ACC112 (cell line): ENCODE measurements at regions not wholly inside any gene's neighbourhood (a gene's known extent, or its start where the extent isn't known, plus 50 kb on each side); places are given as distances from the start of the nearest gene placed in this dataset.

ENCODE experiments used
- H2AFZ ChIP-seq: fragments of 200-600 bp; sonication (generic); one replicate; pipeline ENCODE4 v1.6.0; 2017; ENCODE audit warnings: antibody characterized with exemption, low read length; ENCODE audit not compliant: unreplicated experiment
- H3K27ac ChIP-seq: fragments of 200-600 bp; sonication (generic); 2 replicates; pipeline ENCODE4 v1.5.1; 2014; ENCODE audit warnings: low read depth, mild to moderate bottlenecking, antibody characterized with exemption, low read length, moderate library complexity
- H3K27me3 ChIP-seq: fragments of 200-600 bp; sonication (generic); 2 replicates; pipeline ENCODE4 v1.6.1; 2014; ENCODE audit warnings: mild to moderate bottlenecking, antibody characterized with exemption, low read length, moderate library complexity, mixed read lengths; ENCODE audit not compliant: insufficient read depth
- H3K36me3 ChIP-seq: fragments of 200-600 bp; sonication (generic); 2 replicates; pipeline ENCODE4 v1.6.1; 2016; ENCODE audit warnings: mild to moderate bottlenecking, antibody characterized with exemption, low read length, moderate library complexity, mixed read lengths; ENCODE audit not compliant: insufficient read depth
- H3K4me1 ChIP-seq: fragments of 200-600 bp; sonication (generic); one replicate; pipeline ENCODE4 v1.6.1; 2016; ENCODE audit warnings: low read length, mixed read lengths; ENCODE audit not compliant: insufficient read depth, unreplicated experiment, control insufficient read depth
- H3K4me3 ChIP-seq: fragments of 200-600 bp; sonication (generic); 2 replicates; pipeline ENCODE4 v1.5.1; 2014; ENCODE audit warnings: mild to moderate bottlenecking, low read depth, low read length
- H3K79me2 ChIP-seq: fragments of 200-600 bp; sonication (generic); one replicate; pipeline ENCODE4 v1.6.0; 2016; ENCODE audit warnings: low read length; ENCODE audit not compliant: control insufficient read depth, unreplicated experiment, insufficient read depth

- Histone ChIP-seq H3K27ac (no peak overlapping the region), H3K4me3 (no peak overlapping the region), H3K4me1 (no peaks in the 10 kb centered on the region), H2AFZ (no peak overlapping the region), H3K27me3 (no peaks in the 10 kb centered on the region), H3K79me2 (no peaks in the 10 kb centered on the region), H3K36me3 (no peaks in the 10 kb centered on the region)
Measured at GRCh38 chr5:125492977-125493376, 746.5 kb upstream of the ZNF608 start.

DNA sequence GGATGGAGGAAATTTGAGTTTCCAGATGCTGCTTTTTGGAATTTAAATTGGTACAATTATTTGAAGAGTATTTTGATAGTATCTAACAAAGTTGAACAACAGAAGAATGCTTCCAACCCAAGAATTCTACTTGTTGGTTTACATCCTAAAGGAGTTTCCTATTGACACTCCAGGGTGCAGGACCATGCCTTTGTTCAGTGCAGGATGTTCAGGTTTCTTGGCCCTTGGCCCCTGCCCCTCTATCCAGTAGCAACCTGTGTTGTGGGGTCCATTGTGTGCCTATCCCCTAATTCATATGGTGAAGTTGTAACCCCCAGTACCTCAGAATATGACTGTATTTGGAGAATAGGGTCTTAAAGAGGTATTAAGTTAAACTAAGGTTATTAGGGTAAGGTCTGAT, 750.0 kb upstream of the ZNF608 start:
- Histone ChIP-seq H2AFZ (no peak overlapping the region), H3K4me3 (no peak overlapping the region), H3K4me1 (no peaks in the 10 kb centered on the region), H3K27me3 (no peaks in the 10 kb centered on the region), H3K36me3 (no peaks in the 10 kb centered on the region), H3K79me2 (no peaks in the 10 kb centered on the region), H3K27ac (no peak overlapping the region)

DNA sequence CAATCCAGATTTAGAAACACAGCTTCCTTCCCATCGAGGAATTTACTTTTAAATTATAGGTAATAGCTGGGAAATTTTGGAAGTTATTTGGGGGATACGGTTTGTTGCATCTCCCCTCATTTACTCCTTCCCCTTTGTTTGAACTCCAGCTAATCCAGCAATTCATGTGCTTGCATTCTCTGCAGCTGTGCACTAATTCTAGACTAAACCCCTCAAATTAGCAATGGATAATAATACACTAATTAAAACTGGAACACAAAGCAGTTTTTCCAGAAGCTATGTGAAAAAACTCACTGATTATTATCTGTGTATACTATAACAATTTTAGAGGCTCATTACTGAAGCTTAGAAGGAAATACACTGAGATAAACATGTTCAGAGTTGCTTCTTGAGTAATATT, 751.2 kb upstream of the ZNF608 start:
- Histone ChIP-seq H3K27ac (no peak overlapping the region), H3K4me3 (no peak overlapping the region), H3K79me2 (no peaks in the 10 kb centered on the region), H3K36me3 (no peaks in the 10 kb centered on the region), H3K4me1 (no peaks in the 10 kb centered on the region), H3K27me3 (no peaks in the 10 kb centered on the region), H2AFZ (no peak overlapping the region)

DNA sequence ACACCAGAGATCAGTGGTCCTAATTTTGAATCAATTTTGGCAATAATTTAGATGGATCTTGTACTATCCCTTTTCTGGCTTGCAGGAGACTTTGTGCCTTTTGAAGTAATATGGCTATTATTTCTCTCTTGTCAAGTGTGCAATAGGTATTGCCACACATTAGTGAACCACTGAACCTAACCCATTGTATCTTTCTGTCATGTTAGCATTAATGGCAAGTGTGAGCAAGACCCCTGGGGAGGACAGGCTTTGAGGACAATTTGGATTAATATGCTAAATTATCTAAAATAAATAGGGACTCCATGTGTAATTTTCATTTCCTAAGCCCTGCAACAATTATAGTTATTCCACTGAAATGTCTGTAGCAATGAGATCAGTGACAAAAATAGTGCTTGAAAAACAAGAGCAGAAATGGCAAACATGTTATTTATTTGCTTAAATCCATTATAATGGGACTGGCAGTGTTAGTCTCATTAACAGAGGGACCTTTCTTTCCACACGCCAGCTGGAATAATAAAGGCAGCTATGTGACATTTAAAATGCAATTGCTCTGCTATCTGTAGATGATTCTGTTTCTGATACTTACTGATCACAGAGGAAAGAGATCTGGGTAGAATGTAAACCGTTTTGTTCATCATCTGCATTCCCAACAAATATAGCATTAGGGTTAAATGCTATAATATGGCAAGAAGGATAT, 753.3 kb upstream of the ZNF608 start:
- H3K4me3 ChIP-seq: no peak overlapping the region
- no peaks in the 10 kb centered on the region for H3K79me2 ChIP-seq
- H2AFZ ChIP-seq: no peak overlapping the region
- no peaks in the 10 kb centered on the region for H3K27me3 ChIP-seq
- H3K4me1 ChIP-seq: no peaks in the 10 kb centered on the region
- H3K36me3 ChIP-seq: no peaks in the 10 kb centered on the region
- no peak overlapping the region for H3K27ac ChIP-seq

DNA sequence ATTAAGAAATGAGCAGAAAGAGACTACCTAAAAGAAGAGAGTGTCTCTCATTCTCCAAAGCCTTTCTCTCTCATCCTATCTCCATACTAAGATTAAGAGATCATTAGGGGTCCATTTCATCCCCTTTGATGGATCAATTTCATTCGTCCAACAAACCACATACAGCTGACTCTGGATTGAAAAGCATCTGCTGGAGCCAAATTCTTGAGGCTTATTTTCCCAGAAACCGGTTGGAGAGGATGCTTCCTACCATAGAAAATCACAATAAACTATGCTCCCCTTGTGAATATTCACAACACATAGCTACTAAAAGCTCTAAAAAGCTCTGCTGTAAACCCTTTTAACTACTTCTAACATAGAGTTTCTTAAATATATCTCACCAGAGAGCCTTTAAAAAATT, 755.0 kb upstream of the ZNF608 start:
- no peaks in the 10 kb centered on the region for H3K4me1 ChIP-seq
- no peak overlapping the region for H2AFZ ChIP-seq
- no peak overlapping the region for H3K27ac ChIP-seq
- H3K79me2 ChIP-seq: no peaks in the 10 kb centered on the region
- no peak overlapping the region for H3K4me3 ChIP-seq
- H3K36me3 ChIP-seq: no peaks in the 10 kb centered on the region
- H3K27me3 ChIP-seq: no peaks in the 10 kb centered on the region

GRCh38 chr5:125503946-125504345, 757.5 kb upstream of the ZNF608 start:
- H3K4me3 ChIP-seq: no peak overlapping the region
- no peaks in the 10 kb centered on the region for H3K27me3 ChIP-seq
- no peak overlapping the region for H2AFZ ChIP-seq
- no peaks in the 10 kb centered on the region for H3K36me3 ChIP-seq
- H3K27ac ChIP-seq: no peak overlapping the region
- H3K4me1 ChIP-seq: no peaks in the 10 kb centered on the region
- no peaks in the 10 kb centered on the region for H3K79me2 ChIP-seq

DNA sequence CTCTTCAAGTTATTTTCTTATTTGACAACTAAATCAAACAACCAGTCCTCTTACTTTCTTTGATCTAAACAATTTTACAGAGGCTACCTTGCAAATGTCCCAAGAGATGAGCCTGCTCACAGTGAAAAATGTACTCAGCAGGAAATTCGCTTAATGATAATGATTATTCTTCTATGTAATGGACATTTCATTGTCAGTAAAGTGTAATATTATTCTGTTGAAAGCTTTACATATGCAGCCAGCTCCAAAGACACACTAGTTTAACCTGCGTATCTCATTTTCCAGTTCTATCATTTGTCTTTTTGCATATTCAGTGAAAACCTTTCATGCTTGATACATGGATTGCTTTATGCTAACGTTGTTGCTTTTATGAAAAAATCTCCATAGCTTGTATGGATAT, 758.7 kb upstream of the ZNF608 start:
- H3K27ac ChIP-seq: no peak overlapping the region
- no peaks in the 10 kb centered on the region for H3K27me3 ChIP-seq

GRCh38 chr5:125506124-125506523, 759.7 kb upstream of the ZNF608 start:
- H3K4me3 ChIP-seq: no peak overlapping the region
- H2AFZ ChIP-seq: no peak overlapping the region
- H3K4me1 ChIP-seq: no peaks in the 10 kb centered on the region
- no peaks in the 10 kb centered on the region for H3K36me3 ChIP-seq
- no peaks in the 10 kb centered on the region for H3K79me2 ChIP-seq
- no peak overlapping the region for H3K27ac ChIP-seq
- no peaks in the 10 kb centered on the region for H3K27me3 ChIP-seq

More for the DNA sequence above, 758.7 kb upstream of the ZNF608 start:
- Histone ChIP-seq H3K79me2 (no peaks in the 10 kb centered on the region), H2AFZ (no peak overlapping the region), H3K4me1 (no peaks in the 10 kb centered on the region), H3K4me3 (no peak overlapping the region), H3K36me3 (no peaks in the 10 kb centered on the region)

GRCh38 chr5:125508225-125508624, 761.8 kb upstream of the ZNF608 start:
- Histone ChIP-seq H3K36me3 (no peaks in the 10 kb centered on the region), H3K79me2 (no peaks in the 10 kb centered on the region), H2AFZ (no peak overlapping the region), H3K27me3 (no peaks in the 10 kb centered on the region), H3K4me1 (no peaks in the 10 kb centered on the region), H3K27ac (no peak overlapping the region), H3K4me3 (no peak overlapping the region)

- Histone ChIP-seq H3K36me3 (no peaks in the 10 kb centered on the region), H3K4me3 (no peak overlapping the region), H3K79me2 (no peaks in the 10 kb centered on the region), H3K4me1 (no peaks in the 10 kb centered on the region), H2AFZ (no peak overlapping the region), H3K27ac (no peak overlapping the region), H3K27me3 (no peaks in the 10 kb centered on the region)
Measured at GRCh38 chr5:125510651-125511050, 764.2 kb upstream of the ZNF608 start.

DNA sequence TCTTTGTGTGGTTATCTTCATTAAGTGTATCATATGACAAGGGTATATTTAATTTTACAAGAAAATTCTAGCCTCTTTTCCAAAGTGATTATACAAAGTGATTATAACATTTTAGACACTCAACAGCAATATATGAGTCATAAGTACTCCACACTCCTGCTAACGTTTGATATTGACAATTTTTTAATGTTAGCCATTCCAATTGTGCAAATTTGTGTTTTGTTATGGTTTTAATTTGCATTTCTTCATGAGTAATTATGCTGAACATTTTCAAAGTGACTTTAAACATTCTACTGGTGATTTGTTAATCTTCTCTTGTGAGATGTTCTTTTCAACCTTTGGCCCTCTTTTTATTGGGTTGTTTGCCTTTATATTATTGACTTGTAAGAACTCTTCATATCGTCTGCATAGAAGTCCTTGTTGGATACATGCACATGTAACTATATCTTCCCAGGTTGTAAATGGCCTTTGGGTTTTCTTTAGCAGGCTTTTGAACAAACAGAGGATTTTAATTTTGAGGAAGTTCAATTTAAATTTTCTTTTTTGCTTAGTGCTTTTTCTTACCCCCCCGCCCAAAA, 771.6 kb upstream of the ZNF608 start:
- H3K27ac ChIP-seq: no peak overlapping the region
- no peak overlapping the region for H2AFZ ChIP-seq
- no peaks in the 10 kb centered on the region for H3K79me2 ChIP-seq
- no peaks in the 10 kb centered on the region for H3K36me3 ChIP-seq
- no peak overlapping the region for H3K4me3 ChIP-seq
- H3K4me1 ChIP-seq: no peaks in the 10 kb centered on the region
- no peaks in the 10 kb centered on the region for H3K27me3 ChIP-seq
